ENCODE measurements at regions not wholly inside any gene's neighbourhood (a gene's known extent, or its start where the extent isn't known, plus 50 kb on each side); places are given as distances from the start of the nearest gene placed in this dataset.
"Not testable (repeated sequence)": the region's sequence is repeated elsewhere in the genome, so short reads cannot be mapped to it uniquely, and the experiment has no call there.

DNA sequence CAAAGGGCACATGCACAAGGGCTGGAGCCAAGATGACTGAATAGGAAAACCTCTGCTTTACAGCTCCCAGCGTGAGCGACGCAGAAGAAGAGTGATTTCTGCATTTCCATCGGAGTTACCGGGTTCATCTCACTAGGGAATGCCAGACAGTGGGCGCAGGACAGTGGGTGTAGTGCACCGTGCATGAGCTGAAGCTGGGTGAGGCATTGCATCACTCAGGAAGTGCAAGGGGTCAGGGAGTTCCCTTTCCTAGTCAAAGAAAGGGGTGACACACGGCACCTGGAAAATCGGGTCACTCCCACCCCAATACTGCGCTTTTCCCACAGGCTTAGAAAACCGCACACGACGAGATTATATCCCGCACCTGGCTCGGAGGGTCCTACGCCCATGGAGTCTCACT lies 64.5 kb upstream of the HTR1E start:
- DNase-seq: not testable (repeated sequence)

DNA sequence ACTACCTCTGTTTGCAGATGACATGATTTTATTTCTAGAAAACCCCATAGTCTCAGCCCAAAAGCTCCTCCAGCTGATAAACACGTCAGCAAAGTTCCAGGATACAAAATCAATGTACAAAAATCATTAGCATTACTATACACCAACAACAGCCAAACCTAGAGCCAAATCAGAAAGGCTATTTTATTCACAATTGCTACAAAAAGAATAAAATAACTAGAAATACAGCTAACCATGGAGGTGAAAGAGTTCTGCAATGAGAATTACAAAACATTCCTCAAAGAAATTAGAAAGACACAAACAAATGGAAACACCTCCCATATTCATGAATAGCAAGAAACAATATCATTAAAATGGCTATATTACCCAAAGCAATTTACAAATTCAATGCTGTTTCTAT lies 65.6 kb upstream of the HTR1E start:
- DNase-seq: peak; percentile 69

DNA sequence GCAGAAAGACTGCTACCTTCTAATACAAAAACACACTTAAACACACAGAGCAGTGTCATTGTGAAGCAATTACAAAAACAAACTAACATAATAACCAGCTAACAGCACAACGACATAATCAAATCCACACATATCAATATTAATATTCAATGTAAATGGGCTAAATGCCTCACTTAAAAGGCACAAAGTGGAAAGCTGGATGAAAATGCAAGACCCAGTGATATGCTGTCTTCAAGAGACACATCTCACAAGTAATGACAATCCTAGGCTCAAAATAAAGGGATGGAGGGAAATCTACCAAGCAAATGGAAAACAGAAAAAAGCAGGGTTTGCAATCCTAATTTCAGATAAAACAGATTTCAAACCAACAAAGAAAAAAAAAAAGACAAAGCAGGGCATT lies 67.8 kb upstream of the HTR1E start:
- DNase-seq: no peak

DNA sequence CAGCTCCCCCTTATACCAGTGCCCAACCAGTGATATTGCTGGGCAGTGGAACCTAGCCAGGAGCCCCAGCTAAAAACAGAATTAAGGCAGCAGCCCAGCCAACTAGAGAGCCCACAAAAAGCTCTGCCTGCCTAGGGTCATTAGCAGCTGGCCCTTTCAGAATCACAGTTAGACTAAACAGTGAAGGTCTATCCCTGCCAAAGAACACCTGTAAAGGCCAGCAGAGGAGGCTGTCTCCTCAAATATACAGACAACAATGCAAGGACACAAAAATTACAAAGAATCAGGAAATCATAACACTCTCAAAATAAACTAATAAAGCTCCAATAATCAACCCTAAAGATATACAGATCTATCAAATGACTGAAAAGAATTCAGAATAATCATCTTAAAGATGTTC lies 77.8 kb upstream of the HTR1E start:
- DNase-seq: peak; percentile 28

DNA sequence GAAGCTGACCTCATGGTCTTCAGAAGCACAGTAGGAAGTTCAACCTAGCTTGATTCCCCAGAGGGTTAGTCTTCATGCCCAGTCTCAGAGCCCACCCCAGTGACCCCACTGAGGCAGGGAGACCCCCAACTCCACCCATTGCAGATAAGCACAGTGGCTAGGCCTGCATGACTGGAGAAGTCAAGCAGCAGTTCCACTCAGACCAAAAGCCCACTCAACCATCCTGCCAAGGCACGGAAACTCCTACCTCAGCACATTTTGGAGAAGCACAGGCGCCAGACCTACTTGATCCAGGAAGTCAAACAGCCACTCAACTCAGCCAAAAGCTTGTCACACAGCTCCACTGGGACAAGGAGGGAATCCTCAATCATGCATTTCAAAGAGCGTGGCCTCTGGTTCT lies 78.4 kb upstream of the HTR1E start:
- no peak for DNase-seq

DNA sequence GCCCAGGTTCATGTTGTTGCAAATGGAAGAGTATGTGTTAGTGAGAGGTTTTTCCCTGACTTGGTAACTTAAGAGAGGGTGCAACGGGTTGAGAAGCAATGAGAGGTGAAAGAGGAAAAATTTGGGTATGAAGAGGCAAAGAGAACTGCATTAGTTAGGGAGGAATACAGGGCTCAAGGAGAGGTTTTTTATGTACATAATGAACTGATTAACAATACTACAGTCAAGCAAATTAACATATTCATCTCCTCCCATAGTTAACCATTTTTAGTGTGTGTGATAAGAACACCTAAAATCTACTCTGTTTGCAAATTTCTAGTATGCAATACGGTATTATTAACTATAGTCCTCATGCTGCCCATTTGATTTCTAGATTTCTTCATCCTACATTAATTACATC lies 79.5 kb upstream of the HTR1E start:
- no peak for DNase-seq

DNA sequence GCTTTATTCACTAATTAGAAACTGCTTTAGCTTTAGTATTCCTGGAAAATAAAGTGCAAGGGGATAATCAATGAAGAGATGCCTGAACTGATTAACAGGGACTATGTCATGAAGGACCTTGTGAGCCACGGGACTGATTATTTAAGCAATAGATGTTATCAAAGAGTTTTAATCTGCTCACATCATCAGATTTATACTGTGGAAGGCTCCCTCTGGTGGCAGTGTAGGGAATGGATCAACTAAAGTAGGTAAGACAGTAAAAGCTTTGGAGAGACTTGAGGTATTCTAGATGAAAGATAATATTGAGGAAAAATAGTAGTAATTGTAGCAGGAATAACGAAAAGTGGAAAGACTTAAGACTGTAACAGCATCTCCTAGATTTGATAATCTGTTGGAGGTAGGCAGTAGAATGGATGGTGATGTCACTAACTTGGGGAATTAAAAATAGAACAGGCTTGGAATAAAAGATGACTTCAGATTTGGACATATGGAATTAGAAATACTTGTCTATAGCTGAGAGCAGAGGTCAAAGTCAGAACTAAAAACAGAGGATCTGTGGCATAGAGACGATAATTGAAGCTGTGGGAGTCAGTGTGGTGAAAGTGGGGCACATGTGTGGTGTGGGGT lies 80.3 kb upstream of the HTR1E start:
- DNase-seq: peak; percentile 75

DNA sequence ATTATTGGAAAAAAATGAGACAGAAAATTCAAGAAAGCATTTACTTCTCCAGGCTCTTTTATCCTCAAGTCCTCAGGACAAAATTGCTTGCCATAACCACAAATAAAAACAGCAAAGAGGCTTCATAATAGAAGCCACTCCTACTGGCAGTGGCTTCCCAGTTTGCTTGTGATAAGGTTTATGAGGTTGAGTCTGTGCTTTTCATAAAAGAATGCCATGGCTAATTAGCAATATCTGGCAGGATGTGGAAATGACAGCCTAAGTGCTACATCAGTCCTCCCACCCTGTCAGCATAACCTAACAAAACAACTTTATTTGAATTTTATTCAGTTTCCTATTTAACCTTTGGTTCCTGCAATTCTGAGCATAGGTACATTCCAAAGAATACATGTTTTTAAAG lies 80.9 kb upstream of the HTR1E start:
- DNase-seq: no peak

DNA sequence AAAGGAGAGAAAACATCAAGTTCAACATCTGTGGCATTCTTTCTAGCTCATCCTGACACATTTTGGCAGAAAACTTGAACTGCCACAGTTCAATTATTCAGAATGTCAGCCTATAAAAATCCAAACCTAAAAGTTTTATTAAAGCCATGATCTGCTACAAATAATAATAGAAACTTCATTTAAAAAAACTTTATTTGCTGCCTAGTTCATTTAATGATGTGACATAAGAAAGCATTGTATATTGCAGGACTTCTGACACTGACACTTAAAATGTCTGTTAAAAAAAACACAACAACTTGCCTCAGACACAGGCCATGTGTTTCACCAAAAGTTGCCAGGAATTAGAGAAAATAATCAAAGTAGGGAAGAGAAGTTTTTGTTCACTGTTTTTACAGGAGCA lies 88.3 kb upstream of the HTR1E start:
- DNase-seq: no peak

DNA sequence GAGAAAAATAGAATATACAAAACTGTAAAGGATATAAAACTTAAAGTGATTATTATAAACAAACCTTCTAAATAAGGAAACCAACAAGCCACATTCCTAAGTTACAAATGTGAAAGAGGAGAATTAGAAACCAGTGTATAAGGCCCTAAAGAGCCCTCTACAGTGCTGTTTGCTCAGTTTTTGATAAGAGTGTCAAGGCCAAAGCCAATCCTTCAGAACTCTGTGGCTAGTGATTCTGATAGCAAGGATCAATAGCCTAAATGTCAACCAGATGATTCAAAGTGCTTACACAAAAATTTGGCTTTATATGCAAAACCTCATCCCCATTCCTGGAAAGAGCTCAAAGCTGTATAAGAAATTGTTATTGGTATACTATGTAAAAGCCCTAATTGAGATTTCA lies 104.6 kb upstream of the HTR1E start:
- DNase-seq: no peak

DNA sequence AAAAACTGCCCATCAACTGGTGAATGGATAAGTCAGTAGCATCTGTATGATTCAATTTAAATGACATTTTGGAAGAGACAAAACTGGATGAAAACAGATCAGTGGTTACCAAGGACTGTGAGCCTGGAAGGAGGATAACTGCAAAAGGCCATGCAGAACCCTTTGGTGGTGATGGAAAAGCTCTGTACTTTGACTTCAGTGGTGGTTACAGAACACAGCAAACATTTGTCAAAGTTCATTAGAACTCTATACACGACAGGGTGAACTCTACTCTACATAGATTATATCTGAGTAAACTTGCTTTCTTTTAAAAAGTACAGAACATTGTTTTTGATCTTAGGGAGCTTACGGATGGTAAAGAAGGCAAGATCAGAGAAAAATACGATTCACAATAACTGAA lies 111.9 kb upstream of the HTR1E start:
- DNase-seq: no peak

DNA sequence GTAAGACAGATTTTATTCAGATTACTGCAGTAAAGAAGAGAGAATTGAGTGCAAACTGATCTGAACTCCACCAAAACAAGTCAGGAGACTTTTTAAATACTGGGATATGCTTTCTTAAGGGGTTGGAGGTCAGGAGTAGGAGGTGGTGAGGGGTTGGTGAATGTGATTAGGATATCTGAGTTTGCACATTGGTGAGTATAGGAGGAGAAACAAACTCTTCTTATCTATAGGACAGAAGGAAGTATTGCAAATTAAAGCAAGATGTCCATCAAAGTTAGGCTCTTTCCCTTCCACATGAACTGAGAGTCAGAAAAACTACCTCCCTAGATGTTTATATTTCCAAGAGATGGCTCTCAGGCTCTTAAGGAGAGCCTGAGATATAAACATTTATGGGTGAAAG lies 114.6 kb upstream of the HTR1E start:
- DNase-seq: no peak

DNA sequence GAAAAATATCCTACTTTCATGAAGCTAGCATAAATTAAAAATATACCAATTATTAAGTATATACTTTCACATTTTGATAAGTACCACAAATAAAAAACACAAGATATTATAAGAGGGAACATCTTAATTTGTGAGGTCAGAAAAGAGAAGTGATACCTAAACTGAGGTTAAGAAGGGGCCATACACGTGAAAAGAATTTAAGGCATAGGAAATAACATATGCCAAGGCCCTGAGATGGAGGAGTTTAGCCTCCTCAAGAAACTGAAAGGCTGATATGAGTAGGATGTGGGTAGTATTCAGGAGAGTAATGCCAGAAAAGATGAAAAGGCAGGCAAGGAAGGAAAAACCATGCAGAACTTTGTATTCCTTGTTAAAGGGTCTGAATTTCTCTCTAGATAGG lies 116.6 kb upstream of the HTR1E start:
- no peak for DNase-seq

DNA sequence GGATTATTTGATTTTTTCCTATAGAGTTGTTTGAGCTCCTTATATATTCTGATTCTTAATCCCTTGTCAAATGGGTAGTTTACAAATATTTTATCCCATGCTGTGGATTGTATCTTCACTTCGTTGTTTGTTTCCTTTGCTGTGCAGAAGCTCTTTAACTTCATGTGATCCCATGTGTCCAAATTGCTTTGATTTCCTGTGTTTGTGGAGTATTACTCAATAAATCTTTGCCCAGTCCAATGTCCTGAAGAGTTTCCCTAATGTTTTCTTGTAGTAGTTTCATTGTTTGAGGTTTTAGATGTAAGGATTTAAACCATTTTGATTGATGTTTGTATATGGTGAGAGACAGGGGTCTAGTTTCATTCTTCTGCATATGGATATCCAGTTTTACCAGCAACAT lies 143.7 kb upstream of the HTR1E start:
- no peak for DNase-seq

DNA sequence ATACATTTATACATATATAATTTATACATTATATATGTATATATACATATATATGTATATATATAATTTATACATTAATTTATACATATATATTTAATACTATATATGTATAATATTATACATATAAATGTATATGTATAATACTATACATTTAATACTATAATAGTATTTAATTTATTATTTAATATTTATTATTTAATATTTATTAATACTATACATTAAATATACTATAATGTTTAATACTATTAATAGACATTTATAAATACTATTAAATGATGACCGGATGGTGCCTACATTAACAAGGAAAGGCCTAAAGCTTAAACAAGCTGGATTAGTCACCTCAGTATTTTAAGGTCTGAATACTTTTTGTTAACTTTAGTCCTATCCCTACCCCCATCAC lies 145.9 kb upstream of the HTR1E start:
- no peak for DNase-seq

DNA sequence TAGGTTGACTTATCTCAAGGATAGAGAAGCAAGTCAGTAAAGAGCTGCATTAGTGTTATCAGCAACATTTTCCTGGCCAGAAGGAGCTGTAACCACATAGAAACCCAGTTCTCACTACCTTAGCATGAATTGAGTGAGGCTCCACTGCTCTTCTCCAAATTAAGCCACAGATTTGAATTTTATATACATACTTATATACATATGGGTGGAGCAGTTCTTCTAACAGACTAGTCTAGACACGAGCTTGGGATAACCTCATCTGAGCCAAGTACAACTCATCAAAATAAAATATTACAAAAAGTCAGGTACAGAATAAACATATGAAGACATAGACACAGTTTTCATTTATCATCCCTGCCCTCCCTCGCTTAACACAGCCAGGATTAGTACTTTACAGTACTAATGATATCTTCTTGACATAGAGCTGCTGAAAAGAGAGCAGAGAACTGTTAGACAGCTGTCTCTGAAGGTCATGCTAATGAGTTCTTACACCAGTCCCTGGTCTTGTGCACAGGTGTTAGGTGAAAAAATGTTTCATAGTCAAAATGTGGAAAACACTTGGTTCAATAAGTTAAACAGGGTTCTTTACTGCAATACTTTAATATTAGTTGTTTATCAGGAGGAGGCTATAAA lies 147.4 kb upstream of the HTR1E start:
- DNase-seq: no peak

DNA sequence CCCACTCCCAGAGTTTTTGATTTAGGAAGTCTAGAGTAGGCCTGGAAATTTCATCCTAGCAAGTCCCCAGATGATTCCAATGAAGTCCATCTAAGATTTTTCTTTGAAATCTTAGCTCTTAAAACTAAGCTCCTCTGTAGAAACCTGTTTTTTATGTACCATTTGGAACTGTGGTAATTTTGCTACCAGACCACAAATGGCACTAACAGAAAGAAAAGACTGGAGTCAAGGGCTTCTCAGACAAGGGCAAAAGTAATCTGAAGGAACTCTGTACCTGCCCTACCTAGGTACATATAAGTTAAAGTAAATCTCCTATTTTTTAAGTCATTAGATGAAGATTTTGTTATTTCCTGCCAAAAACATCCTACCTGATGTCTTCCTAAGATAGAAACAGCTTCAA lies 155.0 kb upstream of the HTR1E start:
- no peak for DNase-seq

DNA sequence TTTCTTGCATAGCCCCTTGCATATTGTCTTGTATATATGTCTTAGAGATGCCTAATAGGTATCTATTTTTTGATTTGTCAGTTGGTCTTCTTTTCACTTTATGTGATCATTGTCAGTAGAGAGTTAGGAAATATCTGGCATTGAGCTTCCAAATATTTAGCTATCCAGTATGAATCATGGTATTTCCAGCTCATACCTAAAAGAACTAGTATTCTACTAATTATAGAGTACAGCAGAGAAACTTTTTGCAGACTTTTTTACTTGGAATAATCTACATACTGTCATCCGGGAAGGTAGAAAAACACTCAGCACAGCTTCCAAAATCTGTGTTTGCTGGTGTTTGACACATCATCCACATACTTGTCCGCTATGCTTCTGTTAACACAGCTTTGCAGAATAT lies 156.4 kb upstream of the HTR1E start:
- DNase-seq: no peak

DNA sequence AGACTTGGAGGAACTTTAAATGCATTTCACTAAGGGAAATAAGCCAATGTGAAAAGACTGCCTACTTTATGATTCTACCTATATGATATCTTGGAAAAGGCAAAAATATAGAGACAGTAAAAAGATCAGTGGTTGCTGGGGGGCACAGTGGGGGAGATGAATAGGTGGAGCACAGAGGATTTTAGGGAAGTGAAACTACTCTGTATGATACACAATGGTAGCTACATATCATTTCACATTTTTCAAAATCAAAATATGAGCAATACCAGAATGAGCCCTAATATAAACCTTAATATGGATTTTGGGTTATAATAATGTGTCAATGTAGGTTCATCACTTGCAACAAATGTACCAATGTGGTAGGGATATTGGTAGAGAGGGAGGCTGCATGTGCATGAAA lies 161.4 kb upstream of the HTR1E start:
- no peak for DNase-seq

DNA sequence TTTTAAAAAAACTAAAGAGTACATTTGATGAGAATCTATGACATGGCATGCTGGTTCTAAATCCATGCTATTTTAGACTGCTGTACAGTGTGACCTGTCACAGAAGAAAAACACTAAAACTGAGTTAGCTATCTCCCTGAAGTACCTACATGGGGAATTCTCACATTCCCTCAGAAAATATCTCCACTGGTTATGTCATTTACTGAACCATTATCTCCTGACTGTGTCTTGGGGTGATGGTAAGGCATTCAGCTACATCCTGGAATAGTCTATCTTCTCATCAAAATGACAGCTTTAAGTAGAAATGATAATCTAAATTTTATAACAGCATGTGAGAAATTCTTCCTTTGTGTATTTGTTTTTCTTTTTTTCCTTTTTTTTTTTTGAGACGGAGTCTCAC lies 172.1 kb upstream of the HTR1E start:
- DNase-seq: no peak

DNA sequence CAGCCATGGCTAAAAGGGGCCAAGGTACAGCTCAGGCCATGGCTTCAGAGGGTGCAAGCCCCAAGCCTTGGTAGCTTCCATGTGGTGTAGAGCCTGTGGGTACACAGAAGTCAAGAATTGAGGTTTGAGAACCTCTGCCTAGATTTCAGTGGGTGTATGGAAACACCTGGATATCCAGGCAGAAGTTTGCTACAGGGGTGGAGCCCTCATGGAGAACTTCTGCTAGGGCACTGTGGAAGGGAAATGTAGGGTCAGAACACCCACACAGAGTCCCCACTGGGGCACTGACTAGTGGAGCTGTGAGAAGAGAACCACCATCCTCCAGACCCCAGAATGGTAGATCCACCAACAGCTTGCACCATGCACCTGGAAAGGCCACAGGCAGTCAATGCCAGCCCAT lies 177.4 kb upstream of the HTR1E start:
- DNase-seq: not testable (repeated sequence)

DNA sequence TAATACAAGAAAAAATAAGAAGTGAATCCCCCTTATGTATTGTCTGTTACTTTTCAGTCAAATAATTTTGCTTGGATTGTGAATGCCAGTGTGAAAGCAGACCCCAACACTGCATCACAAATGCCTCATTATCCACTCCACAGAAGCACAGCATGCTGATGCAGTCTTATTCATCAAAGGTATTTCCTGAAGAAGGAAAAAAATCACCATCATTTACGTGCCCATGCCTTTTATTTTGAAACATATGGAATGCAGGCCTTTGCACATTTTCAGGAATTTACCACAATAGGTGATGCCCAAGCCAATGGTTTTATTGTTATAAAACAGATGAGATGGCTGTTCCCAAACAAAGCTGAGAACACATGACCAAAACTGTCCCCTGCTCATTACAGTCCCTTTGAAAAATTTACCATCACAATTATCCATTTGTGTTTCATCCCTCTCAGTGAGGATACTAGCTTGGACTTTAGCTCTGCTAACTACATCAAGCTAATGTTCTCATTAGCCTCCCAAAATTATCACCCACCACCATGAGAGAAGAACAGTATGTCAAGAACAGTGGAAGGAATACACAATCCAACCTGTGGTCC lies 180.6 kb upstream of the HTR1E start:
- DNase-seq: no peak

DNA sequence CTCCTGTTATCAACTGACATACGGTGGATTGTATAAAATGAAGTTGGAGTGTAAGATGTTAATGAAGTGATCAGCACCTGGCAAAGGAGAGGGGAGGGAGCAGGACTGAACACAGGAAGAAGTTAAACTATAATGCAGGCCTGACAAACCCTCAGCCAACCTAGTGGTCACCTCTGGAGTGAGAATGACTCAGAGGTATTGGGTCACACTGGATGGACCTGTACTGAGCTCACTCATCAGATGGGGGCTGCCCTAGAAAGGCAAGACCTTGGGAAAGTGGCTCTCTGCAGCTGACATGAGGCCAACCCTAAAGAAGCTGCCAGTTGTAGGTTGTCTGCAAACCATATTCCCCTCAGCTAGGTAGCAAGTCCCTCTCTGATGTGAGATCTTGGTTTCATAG lies 193.3 kb upstream of the HTR1E start:
- no peak for DNase-seq

DNA sequence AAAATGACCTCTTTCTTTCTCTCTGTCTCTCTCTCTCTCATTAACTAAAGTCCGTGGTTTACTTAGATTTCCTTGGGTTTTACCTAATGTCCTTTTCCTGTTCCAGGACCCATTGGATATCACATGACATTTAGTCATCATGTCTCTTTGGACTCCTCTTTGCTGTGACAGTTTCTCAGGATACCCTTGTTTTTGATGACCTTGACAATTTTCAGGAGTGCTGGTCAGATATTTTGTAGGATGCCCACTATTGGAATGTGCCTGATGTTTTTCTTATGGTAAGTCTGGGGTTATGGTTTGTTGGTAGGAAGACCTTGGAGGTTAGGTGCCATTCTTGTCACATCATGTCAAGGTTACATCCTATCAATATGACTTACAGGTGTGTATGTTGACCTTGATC lies 199.2 kb upstream of the HTR1E start:
- no peak for DNase-seq

DNA sequence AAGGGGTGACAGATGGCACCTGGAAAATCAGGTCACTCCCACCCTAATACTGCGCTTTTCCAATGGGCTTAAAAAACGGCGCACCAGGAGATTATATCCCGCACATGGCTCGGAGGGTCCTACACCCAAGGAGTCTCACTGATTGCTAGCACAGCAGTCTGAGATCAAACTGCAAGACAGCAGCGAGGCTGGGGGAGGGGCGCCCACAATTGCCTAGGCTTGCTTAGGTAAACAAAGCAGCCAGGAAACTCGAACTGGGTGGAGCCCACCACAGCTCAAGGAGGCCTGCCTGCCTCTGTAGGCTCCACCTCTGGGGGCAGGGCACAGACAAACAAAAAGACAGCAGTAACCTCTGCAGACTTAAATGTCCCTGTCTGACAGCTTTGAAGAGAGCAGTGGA lies 205.7 kb upstream of the HTR1E start:
- DNase-seq: not testable (repeated sequence)

Data from DMS53 (cell line).